HG03521 (cell line): ENCODE measurements at regions not wholly inside any gene's neighbourhood (a gene's known extent, or its start where the extent isn't known, plus 50 kb on each side); places are given as distances from the start of the nearest gene placed in this dataset.

Experiments used
- ATAC-seq: cut with Tn5 transposase; IDR thresholded peaks from one replicate; pipeline ENCODE4 v1.9.1; 2021; ENCODE audit warnings: mild to moderate bottlenecking, moderate library complexity; ENCODE audit not compliant: unreplicated experiment

GRCh38 chr12:127555071-127555470 lies 711.9 kb upstream of the TMEM132C start:
- ATAC-seq, result no peak

DNA sequence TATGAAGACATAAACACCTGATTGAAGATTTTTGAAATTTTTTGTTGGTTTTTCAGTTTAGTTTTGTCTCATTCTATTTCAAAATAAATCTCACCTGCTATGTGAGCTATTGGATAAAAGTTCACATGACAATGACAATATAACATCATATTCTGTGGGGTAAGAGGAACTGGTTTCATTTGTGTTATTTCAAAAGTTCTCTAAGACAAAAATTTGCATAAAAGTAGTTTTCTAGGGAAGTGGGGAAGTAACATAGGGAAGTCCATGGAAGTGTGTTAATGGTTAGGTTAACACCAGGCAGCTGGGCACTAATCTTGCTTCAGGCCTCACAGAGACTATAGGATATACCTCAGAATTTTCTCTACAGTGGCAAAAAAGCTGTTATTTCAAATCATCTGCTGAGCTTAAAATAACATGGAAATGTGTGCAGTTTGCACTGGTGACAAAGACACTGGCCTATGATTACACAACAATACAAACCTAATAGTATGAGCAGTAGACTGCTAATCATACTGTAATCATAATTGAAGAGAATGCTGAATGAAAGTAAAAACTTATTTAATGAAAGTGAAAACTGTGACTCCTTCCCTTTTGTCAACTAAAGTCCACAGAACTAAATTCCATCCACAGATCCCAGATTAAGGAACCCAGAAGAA lies 710.6 kb upstream of the TMEM132C start:
- no peak for ATAC-seq

DNA sequence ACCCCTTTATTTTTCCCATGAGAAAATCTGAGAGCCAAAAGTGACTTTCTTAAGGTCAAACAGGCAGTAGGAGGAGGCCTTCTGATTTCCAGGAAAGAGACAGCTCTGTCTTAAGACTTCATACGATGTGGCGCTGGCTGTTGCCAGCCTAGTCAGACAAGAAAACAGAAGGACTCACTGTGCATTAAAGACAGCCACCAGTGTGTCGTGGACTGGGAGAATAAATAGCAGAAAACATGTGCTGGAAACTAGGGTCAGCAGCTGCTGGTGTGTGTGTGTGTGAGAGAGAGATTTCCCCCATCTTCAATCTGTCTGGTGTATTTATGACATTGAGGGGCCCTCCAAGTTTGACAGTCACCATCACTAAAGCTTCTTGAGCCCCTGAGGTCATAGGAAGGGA lies 708.6 kb upstream of the TMEM132C start:
- no peak for ATAC-seq

- ATAC-seq, result peak; percentile 90
Measured at GRCh38 chr12:127559349-127560040, 707.5 kb upstream of the TMEM132C start.

DNA sequence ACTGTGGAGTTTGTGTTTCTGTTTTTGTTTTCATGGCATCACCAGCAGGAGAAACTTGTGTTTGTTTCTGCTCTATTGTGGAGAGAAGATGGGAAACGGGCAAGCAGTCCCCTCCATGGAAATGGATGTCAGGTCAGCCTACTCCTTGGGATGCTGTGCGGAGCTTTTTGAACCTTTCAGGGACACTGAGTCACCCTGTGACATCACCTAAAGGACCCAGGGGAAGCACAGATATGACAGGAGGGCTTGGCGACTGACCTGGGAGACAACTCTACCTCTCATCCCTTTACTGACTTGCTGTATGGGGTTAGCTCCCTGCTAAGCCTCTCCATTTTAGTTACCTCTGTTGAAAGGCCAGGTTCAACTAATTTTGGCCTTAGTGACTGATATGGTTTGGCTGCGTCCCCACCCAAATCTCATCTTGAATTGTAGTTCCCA lies 706.9 kb upstream of the TMEM132C start:
- no peak for ATAC-seq

- ATAC-seq, result no peak
Measured at GRCh38 chr12:127562816-127563215, 704.2 kb upstream of the TMEM132C start.

GRCh38 chr12:127565241-127565640 lies 701.7 kb upstream of the TMEM132C start:
- ATAC-seq, result no peak

GRCh38 chr12:127567531-127567930 lies 699.4 kb upstream of the TMEM132C start:
- no peak for ATAC-seq

DNA sequence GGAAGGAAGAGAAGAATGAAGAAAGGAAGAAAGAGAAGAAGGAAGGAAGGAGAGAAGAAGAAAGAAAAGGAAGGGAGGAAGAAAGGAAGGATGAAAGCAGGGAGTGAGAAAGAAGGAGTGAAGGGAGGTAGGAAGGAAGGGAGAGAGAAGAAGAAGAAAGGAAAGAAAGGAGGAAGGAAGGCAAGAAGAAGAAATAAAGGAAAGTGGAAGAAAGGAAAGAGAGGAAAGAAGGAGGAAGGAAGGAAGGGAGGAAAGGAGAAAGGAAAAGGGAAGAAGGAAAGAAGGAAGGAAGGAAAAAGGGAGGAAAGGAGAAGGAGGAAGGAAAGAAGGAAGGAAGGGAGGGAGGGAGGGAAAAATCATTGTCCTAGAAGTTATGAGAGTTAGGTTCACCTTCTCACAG lies 696.6 kb upstream of the TMEM132C start:
- ATAC-seq, result no peak

GRCh38 chr12:127570793-127571360 lies 696.1 kb upstream of the TMEM132C start:
- ATAC-seq, result no peak

DNA sequence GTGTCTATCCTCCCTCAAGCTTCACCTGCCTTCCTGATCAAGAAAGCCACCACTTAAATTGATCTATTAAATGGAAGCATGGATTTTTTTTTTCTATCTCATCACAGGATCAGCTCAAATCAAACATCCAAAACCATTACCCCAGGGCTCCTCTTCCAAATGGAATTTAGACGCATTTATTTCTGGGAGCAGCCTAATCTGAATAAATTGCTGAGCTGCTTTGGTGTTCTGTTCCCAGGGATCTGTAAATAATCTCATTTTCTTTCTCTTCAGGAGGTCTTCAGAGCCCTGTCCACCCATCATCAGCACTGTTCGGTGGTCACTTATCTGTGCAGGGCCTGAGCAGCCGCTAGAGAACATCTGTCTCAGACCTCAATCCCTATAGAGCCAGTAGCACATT lies 695.4 kb upstream of the TMEM132C start:
- ATAC-seq, result no peak

DNA sequence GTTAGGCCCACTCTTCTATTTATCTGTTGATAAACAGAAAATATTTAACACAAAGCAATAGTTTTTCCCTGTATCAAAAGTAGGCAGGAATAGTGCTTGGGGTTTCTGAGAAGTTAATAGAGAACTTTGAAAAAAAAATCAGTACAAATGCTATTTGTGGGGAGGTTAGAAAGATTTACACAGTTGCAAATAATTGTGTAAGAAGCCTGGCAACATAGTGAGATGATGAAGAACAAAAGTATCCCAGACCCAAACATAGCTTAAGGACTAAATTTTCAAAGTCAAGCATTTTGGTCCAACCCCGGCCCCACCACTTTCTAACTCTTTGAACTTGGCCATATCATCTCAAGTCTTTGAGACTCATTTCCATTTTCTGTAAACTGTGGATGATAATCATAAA lies 687.5 kb upstream of the TMEM132C start:
- ATAC-seq, result no peak

- ATAC-seq, result no peak
Measured at GRCh38 chr12:127582074-127582473, 684.9 kb upstream of the TMEM132C start.

DNA sequence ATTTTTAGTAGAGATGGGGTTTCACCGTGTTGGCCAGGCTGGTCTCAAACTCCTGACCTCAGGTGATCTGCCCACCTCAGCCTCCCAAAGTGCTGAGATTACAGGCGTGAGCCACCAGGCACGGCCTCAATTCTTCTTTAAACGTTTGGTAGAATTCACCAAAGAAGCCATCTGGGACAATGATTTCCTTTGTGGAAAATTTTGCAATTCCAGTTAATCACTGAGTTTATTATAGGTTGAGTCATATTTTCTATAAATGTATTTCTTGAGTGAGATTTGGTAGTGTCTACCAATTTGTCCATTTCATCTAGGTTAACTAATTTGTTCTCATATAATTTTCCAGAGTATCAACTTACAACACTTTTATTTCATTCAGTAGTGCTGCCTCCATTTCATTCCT lies 683.9 kb upstream of the TMEM132C start:
- no peak for ATAC-seq

DNA sequence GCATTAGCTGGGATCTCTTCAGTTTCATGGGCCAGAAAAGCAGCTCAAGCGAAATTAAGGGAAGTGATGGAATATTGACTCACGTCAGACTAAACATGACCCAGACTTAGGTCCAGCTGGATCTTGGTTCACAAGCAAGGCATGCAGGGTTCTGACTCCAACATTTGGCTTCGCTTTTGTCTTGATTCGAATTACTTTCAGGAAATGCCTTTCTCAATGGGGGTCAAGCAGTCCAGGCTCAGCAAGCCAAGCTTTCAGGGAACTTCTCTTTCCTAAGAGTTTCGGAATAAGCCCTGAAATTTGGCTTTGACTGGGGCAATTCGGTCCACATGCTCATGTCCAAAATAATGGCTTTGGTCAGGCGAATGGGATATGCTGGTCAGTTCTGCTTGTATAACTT lies 678.7 kb upstream of the TMEM132C start:
- no peak for ATAC-seq

- no peak for ATAC-seq
Measured at GRCh38 chr12:127589541-127589940, 677.4 kb upstream of the TMEM132C start.

DNA sequence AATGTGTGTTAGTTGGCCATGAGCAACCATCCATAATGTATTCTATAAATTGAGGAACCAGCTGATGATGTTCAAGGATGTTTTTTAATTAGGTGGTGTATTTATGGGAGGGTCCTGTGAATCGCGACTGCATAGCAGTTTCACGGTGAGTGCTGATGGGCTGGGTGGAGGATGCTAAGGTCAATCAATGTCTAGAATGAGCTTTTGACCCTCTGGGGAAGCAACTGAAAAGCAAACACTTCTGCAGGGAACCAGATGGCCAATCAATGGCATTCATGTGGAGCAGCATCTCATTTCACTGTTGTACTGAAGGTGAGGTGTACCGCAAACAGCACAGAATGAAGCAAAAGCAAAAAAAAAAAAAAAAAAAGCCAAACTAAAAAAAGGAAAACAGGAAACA lies 676.1 kb upstream of the TMEM132C start:
- ATAC-seq, result no peak

- no peak for ATAC-seq
Measured at GRCh38 chr12:127592245-127592644, 674.7 kb upstream of the TMEM132C start.

DNA sequence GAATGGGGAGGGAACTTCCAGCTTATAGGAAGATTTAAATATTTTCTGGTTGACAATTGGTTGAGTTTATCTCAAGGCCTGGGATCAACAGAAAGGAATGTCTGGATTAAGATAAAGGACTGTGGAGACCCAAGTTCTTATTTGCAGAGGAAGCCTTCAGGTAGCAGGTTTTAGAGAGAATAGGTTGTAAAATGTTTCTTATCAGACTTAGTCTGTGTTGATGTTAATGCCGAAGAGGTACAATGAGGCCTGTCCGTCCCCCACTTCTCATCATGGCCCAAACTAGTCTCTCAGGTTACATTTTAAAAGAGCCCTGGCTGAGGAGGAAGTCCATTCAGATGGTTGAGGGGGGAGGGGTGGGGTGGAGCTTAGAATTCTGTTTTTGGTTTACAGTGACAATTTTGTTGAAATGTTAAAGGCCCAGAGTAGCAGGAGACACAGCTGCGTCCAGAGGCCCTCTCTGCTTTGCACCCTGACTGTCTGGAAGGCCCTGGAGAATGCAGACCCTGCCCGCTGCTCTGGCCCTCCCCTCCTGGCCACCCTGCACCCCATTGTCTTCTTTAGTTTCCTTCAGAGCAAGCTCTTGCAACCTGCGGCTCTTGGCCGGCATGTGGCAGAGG lies 672.5 kb upstream of the TMEM132C start:
- no peak for ATAC-seq

DNA sequence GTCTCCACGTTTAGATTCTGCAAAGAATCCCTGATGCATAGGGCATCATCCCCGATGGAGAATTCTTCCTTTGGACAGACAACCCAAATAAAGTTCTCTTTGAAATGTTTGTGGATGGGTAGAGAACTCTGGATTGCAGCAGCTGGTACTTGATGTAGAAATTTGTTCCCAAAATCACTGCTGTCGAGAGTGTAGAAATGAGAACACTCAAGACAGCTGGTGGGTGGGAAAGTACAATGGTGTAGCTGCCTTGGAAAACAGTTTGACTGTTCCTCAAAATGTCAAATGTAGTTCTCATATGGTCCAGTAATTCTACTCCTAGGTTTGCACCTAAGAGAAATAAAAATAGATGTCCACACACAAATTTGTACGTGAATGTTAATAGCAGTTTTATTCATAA lies 671.5 kb upstream of the TMEM132C start:
- no peak for ATAC-seq

DNA sequence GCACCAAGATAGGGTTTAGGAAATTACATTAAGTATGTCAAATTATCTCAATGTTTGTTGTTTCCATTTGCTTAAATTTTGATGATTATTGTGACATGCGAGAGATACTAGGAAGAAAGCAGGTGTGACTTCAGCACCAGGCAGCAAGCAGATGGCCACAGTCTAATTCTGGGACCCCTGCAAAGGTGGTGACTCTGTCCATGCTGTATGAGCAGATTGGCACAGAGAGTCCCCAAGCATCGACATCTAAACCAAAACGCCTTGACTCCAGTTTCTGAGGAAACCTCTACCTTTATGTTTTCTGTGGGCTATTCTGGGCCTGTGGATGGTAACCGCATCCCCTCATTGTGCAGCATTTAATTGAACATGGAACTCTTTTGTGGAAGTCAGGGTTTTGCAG lies 670.1 kb upstream of the TMEM132C start:
- ATAC-seq, result no peak

DNA sequence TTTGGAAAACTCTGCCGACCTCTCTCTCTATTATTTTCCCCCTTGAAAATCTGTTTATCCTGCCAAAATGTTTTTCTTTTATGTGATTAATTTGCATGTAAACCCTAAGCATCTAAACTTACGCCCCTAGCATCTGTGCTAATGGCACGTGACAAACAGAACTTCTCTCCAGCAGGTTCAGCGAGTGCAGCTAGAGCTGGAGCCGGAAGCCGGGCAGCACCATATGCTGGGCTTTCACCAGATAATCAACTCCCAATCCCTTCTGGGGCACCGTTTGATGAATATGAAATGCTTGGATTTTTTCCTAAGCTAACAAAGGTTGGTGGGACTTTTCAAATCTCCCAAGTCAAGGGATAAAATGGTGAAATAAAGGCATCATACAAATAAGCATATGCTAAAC lies 667.5 kb upstream of the TMEM132C start:
- no peak for ATAC-seq
